Stimulated activated CD8-positive, alpha-beta memory T cell treated with anti-CD3 and anti-CD28 coated beads, Interleukin-12 subunit alpha, Interleukin-12 subunit beta, amount 100 ng/mL, for 4 hours (primary cell): ENCODE measurements at regions not wholly inside any gene's neighbourhood (a gene's known extent, or its start where the extent isn't known, plus 50 kb on each side); places are given as distances from the start of the nearest gene placed in this dataset.

Experiments used
- DNase-seq: peaks from one replicate; pipeline ENCODE4 v3.0.0-alpha.2; 2020; ENCODE audit warnings: low read depth

GRCh38 chr9:106324591-106325280 lies 538.2 kb upstream of the ZNF462 start:
- no peak for DNase-seq

GRCh38 chr9:106326493-106326892 lies 536.5 kb upstream of the ZNF462 start:
- DNase-seq = no peak

GRCh38 chr9:106333481-106333880 lies 529.5 kb upstream of the ZNF462 start:
- DNase-seq = no peak

GRCh38 chr9:106334081-106334480 lies 528.9 kb upstream of the ZNF462 start:
- DNase-seq = no peak

- DNase-seq = no peak
Measured at GRCh38 chr9:106339882-106340281, 523.1 kb upstream of the ZNF462 start.

- DNase-seq = no peak
Measured at GRCh38 chr9:106350777-106351176, 512.2 kb upstream of the ZNF462 start.

- DNase-seq = no peak
Measured at GRCh38 chr9:106356924-106357323, 506.0 kb upstream of the ZNF462 start.

- DNase-seq = no peak
Measured at GRCh38 chr9:106358331-106358730, 504.6 kb upstream of the ZNF462 start.

DNA sequence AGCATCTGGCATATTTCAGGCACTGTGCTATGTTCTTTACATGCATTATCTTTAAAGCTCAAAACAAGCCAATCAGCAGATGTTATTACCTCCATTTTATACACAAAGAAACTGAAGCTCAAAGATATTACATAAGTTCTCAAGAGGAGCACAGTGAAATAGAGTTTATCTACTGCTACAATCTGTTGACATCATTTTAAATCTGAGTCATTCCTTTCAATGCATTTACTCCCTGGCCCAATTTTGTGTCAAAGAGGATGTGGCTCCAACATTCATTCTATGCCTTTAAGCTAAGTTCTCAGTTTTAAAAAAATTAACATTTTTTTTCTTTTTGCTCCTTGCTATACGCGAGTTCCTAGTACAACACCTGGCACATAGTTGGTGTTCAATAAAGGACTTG lies 486.3 kb upstream of the ZNF462 start:
- no peak for DNase-seq

DNA sequence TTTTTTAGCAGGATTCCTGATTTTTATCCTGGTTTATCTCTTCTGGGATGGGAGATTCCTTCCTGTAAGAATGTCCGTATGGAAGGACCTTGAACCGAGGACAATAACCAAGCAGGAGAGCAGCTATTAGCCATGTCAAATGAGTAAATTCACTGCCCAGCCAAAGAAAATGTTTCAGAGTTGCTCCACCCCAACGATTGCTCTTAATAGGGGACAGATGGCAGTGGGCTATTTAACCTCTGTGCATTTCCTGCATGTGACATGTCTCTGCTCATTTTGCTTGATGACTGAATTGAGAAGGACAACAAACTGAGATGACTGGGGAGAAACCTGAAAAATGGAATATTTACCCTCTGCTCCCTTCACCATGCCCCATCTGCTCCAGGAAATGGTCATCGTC lies 479.9 kb upstream of the ZNF462 start:
- DNase-seq = no peak

- DNase-seq = no peak
Measured at GRCh38 chr9:106387965-106388364, 475.0 kb upstream of the ZNF462 start.

DNA sequence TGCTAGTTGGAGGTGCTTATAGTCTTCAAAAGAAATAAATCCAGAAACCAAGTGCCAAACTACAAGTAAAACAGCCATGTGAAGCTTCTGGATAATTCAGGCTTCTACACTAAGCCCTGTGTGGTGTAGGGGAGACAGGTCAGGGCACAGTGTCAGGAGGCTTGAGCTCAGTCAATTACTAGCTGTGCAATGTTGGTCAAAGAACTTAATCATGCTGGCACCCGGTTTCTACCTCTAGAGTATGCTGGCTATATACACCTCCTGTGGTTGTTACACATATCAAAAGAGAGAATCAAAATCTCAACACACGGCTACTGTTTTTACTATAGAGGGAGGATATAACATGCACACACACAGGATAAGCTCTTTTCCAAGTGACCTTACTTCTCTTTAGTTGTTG lies 469.7 kb upstream of the ZNF462 start:
- no peak for DNase-seq

GRCh38 chr9:106400170-106400569 lies 462.8 kb upstream of the ZNF462 start:
- DNase-seq = no peak

GRCh38 chr9:106400950-106401349 lies 462.0 kb upstream of the ZNF462 start:
- no peak for DNase-seq

DNA sequence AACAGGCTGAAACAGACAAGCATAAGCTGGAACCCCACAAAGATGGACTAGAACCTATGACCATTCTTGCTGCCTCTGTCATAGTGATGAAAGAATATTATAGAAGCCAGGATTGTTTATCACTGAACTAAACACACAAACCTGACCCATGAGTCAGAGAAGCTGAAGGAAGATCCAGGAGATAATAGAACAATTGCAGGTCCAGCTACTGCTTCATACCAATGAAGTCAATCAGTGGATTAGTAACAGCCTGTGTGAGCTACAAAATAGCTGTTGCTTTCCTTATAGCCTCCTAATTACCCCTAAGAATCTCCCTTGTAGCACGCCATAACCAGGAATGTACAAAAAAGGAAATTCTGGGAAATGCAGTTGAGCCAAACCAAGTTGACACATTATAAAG lies 459.9 kb upstream of the ZNF462 start:
- no peak for DNase-seq

DNA sequence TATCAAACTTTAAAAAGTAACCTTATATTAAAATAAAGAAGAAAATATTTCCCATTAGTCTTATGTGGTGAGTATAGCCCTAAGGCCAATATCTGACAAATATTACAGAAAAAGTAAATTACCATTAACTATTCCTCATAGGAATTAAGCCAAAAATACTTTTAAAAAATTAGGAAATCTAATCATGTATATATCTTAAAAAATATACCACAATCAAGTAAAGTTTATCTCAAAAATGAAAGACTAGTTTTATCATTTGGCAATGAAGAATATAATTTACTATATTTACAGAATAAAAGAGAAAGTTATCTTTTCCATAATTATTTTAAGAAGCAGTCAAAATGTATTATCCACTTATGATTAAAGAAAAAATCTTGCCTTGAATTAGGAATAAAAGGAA lies 458.8 kb upstream of the ZNF462 start:
- no peak for DNase-seq

DNA sequence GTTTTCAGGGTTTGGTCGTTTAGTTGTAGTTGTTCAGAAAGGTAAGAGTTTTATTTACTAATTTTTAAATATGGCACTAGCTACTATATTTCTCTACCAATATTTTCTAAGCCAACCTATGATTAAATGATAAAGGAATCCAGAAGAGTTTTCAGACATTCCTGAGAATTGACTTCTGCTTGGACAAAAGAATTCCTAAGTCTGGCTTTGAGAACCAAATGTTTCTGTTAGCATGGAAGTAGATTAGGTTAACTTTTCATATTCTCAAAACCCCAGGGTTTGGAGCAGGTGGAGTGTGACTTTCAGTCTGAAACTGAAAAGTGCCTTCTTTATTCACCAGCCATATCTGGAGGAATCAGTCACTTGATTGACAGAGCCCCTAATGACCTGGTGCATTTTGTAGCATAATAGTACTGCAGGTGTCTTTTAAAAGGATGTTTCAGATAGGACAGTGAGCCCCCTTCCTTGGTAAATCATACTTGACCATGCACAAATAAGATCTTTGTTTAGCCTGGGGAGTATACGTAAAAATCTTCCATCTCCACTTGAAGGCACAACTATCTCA lies 457.0 kb upstream of the ZNF462 start:
- no peak for DNase-seq

DNA sequence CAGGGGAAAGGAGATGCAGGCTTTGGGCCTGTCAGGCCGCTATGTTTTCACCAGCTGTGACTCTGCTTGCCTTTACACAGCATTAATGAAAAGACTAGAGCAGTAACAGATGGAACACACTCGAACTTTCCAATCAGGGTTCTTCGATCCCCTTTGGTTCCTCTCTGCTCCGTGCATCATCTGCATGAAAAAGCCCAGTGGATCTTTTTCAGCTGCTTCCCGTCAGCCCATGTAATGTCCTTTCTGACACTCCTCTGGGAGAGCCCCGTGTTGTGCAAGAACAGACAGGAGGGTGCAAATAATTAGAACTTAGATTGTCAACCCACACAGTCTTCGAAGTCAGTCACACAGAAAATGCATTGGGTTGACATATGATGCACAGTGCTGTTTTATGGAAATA lies 448.9 kb upstream of the ZNF462 start:
- no peak for DNase-seq

DNA sequence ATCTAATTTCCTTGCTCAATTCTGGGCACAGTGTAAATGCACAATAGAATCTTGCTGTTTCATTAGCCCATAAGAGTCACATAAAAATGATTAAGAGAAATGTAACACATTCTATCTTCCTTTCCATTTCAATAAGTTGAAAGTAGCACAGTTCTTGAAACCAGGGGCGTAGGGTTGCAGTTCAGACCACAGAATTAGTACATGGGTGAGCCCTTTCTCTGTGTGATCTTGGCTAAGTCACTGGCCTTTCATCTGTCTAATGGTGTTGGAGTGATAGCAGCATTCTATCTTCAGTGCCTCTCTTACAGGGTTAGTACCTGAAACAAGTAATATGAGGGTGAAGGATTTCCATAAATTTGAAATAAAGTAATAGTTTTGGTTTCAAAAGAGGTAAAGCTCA lies 445.3 kb upstream of the ZNF462 start:
- no peak for DNase-seq

- DNase-seq = no peak
Measured at GRCh38 chr9:106419829-106420228, 443.1 kb upstream of the ZNF462 start.

GRCh38 chr9:106420511-106420944 lies 442.4 kb upstream of the ZNF462 start:
- DNase-seq = no peak

GRCh38 chr9:106421772-106422171 lies 441.2 kb upstream of the ZNF462 start:
- DNase-seq = no peak

GRCh38 chr9:106423575-106423974 lies 439.4 kb upstream of the ZNF462 start:
- DNase-seq = no peak

GRCh38 chr9:106432631-106433030 lies 430.3 kb upstream of the ZNF462 start:
- DNase-seq = no peak
